AG08396 (cell line): ENCODE measurements at regions not wholly inside any gene's neighbourhood (a gene's known extent, or its start where the extent isn't known, plus 50 kb on each side); places are given as distances from the start of the nearest gene placed in this dataset.
A peak's percentile ranks its signal among the peaks of the same experiment; 100 is the strongest.

Experiments
- DNase-seq: peaks from one replicate; pipeline ENCODE4 v3.0.0; 2012; ENCODE audit warnings: low spot score, mixed read lengths

GRCh38 chr13:84445776-84446175, 563.5 kb upstream of the SLITRK1 start:
- DNase-seq, result peak; percentile 29

- no peak for DNase-seq
Measured at GRCh38 chr13:84443463-84443862, 561.2 kb upstream of the SLITRK1 start.

DNA sequence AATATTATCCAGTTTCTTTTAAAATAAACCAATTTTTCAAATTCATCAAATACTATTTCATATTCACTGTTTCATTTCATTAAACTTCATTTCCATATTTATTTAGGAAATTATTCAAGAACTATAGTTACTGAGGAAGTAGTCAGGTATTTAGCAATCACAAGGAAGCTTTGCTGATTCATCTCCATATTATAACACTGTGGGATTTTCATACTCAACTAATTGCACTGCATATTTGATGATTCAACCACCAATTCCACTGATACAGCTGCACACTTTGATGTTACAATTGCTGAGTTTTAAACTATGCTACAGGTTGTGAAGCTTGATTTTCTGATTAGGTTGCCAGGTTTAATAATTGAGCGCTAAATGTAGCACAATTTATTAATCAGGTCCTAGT, 556.8 kb upstream of the SLITRK1 start:
- DNase-seq, result no peak

DNA sequence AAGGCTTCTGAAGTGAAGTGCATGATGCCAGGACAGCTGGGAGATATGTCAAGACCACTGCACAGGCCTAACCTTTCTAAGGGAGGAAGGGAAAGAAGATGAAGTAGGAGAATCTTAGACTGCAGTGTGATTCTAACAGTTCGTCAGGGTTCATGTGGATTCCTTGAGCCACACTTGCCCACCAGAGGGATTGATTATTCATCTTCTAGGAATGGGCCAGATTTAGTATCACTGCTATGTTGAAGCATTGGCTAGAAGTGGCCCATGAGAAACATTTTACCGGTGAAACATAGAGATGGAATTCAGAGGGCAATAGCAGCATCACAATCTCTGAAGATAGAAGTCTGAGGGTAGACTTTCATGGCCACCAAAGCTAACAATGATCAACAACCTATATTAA, 550.8 kb upstream of the SLITRK1 start:
- DNase-seq, result peak; percentile 52

GRCh38 chr13:84431646-84432045, 549.4 kb upstream of the SLITRK1 start:
- no peak for DNase-seq

DNA sequence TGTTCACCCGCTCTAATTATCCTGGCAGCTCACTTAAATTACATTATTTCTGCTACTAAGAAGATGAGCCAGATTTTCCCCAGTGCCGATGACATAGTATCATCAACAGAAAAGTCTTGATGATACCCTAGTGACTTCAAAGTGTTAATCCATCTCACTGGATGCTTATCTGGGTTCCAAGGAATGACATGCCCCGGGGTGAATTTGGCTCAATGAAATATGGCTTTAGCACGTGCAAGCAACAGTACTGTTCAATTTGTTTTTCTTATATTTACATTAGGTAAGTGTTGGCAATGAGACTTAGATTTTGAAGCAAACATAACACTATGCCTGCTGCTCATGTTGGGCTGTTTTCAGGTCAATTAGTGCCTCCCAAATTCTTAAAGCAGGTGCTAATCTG, 548.2 kb upstream of the SLITRK1 start:
- no peak for DNase-seq

- DNase-seq, result no peak
Measured at GRCh38 chr13:84430015-84430414, 547.7 kb upstream of the SLITRK1 start.

DNA sequence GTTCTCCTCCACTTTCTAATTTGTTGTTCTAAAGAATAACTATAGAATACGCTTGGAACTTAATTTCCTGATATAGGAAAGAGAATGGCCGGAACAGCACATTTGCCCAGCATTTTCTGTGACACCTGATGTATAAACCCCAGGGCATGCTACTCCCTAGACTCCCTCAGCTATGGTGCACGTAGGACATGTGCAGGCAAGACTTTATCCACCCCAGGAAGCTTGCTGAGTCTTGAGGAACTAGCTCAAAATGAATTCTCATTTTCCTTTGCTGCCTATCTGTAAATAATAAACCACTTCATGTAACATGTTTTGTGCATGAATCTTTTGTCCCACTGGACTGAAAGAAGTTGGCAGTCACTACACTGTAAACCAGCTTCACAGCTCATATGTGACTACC, 535.8 kb upstream of the SLITRK1 start:
- DNase-seq, result no peak

DNA sequence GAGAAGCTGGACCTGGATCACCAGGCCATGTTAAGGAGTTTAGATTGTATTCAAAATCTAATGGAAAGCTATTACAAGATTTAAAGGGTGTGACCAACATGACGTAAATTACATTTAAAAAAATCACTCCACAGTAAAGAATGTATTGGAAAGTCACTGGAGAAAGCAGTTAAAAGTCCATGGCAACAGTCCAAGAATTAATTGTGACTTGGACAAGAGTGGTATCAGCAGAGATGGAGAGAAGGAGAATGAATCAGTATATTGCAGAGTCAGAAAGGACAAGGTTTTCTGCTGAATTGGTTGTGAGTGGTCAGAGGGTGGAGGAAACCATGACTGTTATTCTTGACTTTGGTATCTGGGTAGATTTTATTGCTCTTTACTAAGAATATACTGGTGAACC, 535.1 kb upstream of the SLITRK1 start:
- DNase-seq, result no peak

DNA sequence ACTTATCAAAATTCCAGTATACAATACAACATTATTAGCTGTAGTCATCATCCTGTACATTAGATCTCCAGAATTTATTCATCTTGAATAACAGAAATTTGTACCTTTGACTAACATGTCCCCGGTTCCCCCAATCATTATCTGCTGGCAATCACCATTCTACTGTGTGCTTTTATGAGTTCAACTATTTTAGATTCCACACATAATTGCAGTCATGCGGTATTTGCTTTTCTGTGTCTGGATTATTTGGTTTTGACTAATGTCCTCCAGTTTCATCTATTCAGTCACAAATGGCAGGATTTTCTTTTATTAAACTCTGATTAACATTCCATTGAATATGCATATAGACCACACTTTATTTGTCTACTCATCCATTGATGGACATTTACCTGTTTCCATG, 530.7 kb upstream of the SLITRK1 start:
- DNase-seq, result no peak

GRCh38 chr13:84405286-84405685, 523.0 kb upstream of the SLITRK1 start:
- DNase-seq, result no peak

DNA sequence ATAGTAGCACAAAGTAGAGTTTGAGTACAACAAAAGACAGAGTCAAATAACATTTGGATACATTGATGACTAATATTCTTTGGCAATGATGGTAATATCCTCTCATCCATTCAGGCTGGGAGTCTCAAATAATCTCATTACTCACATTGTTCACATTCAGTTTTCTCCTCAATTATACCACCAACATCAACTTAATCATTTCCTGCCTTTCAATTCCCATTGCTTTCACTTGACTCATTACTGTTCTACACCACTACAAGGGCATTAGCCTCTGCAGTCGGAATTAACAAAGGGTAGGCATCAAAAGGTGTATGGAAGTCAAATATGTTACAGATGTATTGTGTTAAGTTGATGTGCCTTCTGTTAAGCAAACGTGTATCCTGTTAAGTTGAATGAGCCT, 518.4 kb upstream of the SLITRK1 start:
- peak; percentile 31 for DNase-seq

- DNase-seq, result no peak
Measured at GRCh38 chr13:84399320-84400085, 517.2 kb upstream of the SLITRK1 start.

DNA sequence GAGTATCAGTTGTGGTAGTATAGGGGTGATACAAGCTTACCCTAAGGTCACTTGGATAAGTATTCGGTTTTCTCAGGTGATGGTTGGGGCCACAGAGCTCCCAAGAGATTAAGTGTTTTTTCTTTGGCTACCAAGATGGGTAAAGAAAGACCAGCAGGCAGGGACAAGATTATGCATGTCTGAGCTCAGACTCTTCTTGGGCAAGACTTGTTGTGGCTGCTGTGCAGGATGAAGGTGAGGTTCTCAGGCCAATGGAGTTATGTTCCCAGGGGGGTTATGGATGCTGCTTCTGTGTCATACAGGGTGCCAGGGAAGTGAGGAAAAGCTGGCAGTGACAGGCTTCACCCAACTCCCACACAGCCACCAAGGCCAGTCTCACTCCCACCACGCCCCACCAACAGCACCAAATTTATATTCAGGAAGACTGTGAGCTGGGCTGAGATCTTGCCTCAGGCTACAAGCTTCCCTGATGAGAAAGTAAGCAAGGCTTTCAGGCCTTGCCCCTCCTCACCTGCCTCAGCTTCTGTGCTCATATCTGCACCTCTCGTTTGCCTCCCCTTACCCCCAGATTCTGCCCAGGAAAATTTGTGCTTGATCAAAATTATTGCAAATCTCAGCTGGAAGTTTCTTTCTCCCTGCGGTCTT, 511.8 kb upstream of the SLITRK1 start:
- no peak for DNase-seq

DNA sequence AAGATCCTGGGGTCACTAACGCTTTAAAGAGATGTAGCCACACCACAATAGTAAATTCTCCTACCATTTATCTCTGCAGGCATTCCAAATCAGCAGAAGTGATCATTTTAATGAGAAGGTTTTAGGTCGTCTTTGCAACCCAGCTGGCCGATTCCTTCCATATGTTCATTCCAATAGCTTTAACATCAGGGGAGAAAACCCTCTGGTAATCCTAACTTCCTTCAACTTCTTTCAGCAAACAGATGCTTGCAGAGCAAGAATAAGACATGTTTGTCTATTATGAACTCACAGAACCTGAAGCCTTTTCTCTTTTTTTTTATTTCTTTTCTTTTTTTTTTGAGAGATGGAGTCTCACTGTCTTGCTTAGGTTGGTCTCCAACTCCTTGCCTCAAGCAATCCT, 498.6 kb upstream of the SLITRK1 start:
- DNase-seq, result no peak

DNA sequence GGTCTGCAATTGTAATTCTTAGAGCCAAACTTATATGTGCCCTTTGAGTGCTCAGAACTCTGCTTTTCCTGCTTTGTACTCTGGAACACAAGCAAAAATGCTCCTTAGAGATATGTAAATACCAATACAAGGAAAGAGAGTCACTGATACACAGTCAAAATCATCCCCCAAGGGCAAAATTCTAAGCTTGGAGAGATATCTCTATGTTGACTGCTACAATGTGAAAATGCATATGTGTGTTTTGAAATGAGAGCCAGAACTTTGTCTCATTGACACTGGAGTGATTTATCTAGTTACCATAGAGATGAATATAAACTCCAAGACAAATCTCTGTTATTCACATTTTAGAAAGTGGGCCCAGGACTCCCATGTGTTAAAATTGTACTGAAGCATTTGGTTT, 494.8 kb upstream of the SLITRK1 start:
- DNase-seq, result no peak

DNA sequence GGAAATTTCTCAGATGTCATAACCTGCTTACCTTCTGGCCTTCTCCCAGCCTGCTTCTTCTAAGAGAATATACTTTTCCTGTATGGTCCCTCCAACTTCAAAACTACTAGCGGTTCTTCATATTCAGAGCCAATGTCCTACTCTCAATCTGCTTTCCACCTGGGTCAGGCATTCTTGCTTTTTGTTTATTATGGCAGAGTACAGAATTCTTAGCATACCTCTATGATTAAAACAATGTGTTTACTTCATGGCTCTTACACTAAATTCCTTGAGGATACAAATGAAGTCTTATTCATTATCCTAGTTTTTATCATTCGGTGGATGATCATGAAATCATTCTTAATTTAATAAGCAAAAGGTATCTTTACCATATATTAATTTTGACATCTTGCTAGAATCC, 484.2 kb upstream of the SLITRK1 start:
- DNase-seq, result peak; percentile 11

DNA sequence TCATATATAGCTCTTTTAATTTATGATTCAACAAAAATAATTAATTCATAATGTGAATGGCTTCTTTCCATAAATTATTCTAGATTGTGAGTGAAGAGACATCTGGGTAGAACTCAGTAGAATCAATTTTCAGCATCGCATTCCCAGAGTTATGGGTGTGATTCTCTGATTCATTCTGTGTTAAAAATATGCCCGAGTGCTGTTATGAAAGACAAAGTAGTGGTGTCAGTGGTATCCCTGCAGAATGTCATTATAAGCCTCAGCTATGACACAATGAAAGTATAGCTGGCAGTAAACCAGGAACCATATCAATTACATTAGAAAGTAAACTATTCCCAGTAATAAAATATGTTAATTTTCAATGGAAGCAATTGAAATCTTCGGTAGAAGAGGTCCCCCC, 480.5 kb upstream of the SLITRK1 start:
- DNase-seq, result no peak

GRCh38 chr13:84360822-84361221, 478.5 kb upstream of the SLITRK1 start:
- DNase-seq, result no peak

- no peak for DNase-seq
Measured at GRCh38 chr13:84358601-84359000, 476.3 kb upstream of the SLITRK1 start.

DNA sequence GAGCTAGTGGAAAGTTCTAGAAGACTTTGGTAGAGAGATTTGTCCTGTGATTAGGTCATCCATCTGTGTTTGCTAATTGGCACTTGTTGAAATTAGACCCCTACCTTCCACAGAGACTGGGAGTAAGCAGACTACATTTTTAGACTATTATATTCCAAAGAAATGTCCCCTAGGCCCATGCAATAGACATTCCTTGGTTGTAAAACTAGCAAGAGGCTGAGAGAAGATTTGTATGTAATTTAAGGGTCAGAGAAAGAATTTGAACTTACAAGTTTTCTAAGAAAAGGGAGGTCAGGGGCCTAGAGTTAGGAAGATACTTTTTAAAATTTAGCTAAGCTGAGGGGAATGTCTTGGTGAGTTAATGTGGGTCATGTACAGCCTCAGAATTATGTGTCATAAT, 470.7 kb upstream of the SLITRK1 start:
- no peak for DNase-seq

- no peak for DNase-seq
Measured at GRCh38 chr13:84339456-84339855, 457.2 kb upstream of the SLITRK1 start.

GRCh38 chr13:84332346-84332745, 450.1 kb upstream of the SLITRK1 start:
- no peak for DNase-seq

DNA sequence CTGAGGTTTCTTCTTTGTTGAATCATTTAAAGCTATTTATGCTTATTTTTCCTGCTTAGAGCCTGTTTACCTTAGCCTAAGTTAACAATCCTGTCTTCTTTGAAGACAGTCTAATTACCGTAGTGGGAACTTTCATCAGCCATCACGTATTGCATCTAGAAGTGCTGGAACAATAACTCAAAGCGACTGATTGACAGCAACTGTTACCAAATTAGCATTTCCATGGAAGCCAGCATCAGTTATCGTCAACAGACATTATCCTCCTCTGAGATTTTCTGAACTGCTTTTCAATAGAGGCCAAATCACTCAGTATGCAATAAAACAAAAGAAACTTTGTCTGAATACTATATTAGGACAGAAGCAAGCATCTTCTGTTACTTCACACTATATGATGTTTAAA, 433.3 kb upstream of the SLITRK1 start:
- no peak for DNase-seq
